HG03097 (cell line): ENCODE measurements at regions not wholly inside any gene's neighbourhood (a gene's known extent, or its start where the extent isn't known, plus 50 kb on each side); places are given as distances from the start of the nearest gene placed in this dataset.
"Not testable (repeated sequence)": the region's sequence is repeated elsewhere in the genome, so short reads cannot be mapped to it uniquely, and the experiment has no call there.

Source experiments
- ATAC-seq: cut with Tn5 transposase; IDR thresholded peaks from one replicate; pipeline ENCODE4 v1.9.1; 2021; ENCODE audit not compliant: unreplicated experiment, low FRiP score

GRCh38 chr3:159667261-159667660, 321.4 kb upstream of the IL12A start:
- ATAC-seq = no peak

DNA sequence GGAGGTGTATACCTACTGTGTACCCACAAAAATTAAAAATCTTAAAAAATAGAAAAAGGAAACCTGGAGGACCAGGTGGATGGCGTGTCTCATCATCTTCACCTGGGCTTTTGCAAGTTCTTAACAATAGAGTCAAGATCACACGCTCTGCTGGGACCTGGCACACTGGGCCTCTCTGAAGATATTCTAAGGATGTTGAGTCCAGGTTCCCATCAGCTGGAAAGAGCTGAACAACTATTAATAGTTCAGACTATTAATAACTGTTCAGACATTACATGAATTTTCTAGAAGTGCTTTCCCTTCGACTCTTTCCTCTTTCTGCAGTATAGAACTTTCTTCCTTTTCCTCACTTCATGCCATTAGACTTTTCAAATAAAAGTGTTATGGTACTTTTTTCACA, 320.2 kb upstream of the IL12A start:
- no peak for ATAC-seq

DNA sequence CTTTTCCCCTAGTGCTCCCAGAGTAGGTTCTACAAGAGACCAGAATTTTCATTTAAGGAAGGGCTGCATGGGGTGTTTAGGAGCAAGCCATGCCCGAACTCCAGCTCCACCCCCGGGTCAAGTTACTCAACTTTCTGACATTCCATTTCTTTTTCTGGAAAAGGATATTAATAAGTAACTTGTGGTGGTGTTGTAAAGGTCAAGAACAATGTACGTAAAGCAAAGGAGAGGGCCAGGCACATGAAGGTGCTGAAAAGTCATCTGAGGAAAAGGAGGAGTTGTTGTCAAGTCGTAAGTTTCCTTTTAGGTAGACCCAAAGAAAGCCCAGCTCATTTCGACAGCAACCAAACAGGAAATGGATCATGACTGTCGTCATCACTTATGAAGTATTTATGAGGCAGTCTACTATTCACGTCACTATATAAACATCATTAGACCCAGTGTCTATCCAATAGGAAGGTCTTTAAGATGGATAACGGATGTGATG, 319.6 kb upstream of the IL12A start:
- no peak for ATAC-seq

- ATAC-seq = no peak
These were observed 318.9 kb upstream of the IL12A start for GRCh38 chr3:159669766-159670165.

- ATAC-seq = no peak
These were observed 315.6 kb upstream of the IL12A start for GRCh38 chr3:159672728-159673688.

DNA sequence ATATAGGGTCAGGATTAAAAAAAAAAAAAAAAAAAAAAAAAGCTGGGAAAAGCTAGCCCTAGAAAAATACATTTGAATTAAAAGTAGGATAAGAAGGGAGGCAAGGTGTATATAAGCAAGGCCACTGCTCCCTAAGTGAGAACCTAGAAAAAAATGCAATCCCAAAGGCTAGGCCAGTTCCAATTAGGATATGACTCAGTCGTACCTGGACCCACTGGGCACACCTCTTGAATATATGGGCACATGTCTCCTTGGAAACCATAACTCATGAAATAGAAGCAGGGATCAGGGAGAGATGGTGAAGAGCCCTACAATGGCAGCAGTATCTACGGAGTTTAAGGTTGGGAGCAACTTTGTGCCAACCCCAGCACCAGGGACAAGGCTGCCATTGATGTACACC, 314.1 kb upstream of the IL12A start:
- no peak for ATAC-seq

GRCh38 chr3:159675285-159675684, 313.4 kb upstream of the IL12A start:
- ATAC-seq = no peak

GRCh38 chr3:159679900-159680299, 308.7 kb upstream of the IL12A start:
- ATAC-seq = no peak

GRCh38 chr3:159681717-159682116, 306.9 kb upstream of the IL12A start:
- not testable (repeated sequence) for ATAC-seq

DNA sequence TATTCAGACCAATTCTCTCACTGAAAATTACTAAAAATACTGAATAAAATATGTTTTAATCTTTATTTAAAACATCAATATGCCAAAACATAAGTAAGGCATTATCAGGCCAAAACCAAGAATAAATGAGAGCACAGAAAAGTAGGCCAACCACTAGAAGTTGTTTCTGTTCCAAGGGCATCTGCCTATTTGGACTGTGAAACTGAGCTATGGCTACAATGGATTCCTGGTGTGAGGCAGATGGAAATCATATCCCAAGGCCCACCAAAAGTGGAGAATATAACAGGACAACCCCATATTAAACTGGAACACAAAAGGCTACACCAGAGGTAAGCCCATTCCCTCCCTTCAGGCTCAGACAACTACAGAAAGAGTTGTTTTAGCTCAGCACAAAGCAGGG, 302.8 kb upstream of the IL12A start:
- ATAC-seq = no peak

DNA sequence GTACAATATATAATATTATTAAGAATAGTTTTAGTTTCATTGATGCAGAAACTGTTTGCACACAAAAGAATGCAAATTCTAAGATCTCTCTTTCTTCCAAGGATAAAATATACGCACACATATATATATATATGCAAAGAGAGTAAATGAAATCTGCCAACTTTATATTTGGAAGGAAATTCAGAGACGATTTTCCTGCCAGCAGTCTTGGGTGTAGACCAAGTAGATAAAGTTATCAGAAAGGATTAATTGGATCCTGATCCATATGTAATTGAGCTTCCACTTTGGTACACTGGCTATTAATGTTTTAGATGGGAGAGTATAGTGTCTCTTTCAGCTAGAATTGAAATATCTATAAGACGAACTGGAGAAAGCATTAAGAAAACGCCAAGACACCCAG, 295.4 kb upstream of the IL12A start:
- ATAC-seq = no peak

- no peak for ATAC-seq
These were observed 276.9 kb upstream of the IL12A start for GRCh38 chr3:159711560-159712333.

DNA sequence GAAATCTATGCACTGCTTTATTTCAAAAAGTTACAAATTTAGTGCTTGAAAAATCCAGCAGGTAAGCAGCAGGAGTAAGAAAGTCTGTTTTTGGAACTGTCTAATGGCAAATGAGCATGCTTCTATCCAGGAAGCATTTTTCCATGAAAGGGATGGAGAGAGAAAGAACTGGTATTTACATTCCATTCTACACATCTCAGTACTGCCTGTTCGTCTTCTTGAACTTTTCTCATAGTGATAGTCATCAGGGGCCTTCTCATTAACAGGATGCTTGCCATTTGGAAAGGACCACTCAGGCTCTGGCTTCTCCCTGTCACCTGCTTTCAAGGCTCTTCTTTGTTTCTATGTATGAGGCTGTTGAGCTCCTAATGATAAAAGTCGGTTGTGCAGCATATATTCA, 267.3 kb upstream of the IL12A start:
- ATAC-seq = no peak

GRCh38 chr3:159723295-159723694, 265.3 kb upstream of the IL12A start:
- no peak for ATAC-seq

DNA sequence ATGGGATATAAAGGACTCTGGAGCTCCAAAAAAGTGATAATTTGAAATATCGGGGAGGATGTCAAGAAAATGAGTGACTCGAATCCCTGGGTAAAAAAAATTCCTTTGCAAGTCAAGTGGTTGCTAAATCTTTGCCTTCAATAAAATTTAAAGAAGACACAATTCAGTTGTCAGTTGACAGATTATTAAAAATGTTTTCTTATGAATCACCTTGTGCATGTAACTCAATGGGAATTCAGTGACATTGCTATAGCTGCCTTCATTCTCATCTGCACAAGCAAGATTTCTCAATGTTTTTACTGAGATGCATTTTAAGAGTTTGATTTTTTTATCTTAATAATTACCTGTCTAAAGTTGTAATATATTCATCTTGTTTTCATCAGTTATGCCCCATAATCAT, 264.0 kb upstream of the IL12A start:
- ATAC-seq = no peak

GRCh38 chr3:159726231-159726964, 262.2 kb upstream of the IL12A start:
- ATAC-seq = no peak

GRCh38 chr3:159727506-159727905, 261.1 kb upstream of the IL12A start:
- ATAC-seq = no peak

DNA sequence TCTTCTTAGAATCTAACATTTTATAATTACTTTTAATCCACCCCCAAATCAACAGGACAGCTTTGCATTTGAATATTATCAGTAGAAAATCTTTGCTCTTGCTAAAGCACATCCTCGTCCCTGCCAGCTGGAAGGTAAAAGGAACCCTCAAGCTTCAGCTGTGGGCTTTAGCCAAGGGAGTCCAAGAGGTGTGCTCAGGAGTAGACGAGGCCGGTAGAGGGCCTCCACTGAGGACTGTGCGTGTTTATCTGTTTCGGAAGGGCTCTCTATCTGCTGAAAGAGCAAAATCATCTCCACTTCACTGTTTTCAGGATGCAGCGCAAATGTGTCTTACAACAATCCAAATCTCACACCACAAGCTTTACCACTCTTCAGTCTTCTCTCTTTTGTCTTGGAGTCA, 257.4 kb upstream of the IL12A start:
- no peak for ATAC-seq

DNA sequence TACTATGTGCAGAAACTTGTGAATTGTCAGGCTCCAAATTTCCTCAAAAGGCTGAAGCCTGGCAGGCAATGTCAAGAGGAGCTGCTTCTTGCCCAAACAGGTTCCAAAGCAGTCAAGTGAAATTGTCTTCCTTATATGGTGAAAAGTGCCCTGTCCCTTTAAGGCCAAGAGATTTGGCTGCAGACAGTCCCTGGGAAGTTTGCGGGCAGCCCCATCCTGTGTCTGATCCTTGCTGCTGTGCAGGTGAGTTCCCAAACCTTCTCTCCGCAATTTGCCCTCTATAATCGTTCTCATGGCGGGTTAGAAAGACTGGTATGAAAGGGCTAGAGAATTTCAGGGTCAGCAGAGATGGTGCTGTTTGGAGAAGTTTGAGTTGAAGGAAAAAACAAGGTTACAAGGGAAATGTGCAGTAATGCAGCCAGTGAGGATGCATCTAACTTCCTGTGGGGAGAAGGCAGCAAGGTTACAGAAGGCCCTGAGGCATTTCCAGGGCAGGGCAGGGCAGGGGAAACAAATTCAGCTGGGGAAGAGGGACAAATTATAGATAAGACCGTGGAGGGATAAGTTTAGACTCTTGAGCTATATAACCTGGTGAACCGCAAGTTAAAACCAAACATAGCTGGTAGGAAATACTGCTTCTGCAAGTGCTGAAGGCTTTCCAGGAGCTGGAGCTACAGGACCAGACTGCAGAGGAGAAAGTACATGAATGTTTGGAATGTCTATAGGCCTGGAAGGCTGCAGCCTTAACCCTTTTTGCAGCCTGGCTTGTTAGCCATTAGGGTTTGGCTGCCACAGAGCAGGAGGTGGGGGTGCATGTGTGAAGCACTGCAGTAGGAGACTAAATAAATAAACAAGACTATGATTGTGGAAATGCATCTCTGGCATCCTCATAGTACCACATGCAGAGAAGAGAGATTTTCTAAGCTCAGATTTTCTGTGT, 256.2 kb upstream of the IL12A start:
- no peak for ATAC-seq
